IMR-90 (cell line): ENCODE measurements at regions not wholly inside any gene's neighbourhood (a gene's known extent, or its start where the extent isn't known, plus 50 kb on each side); places are given as distances from the start of the nearest gene placed in this dataset.

Experiments used
- ATAC-seq: fragments of 200-7000 bp; cut with Tn5 transposase; 2 replicates; pipeline ENCODE4 v1.9.1; 2020; ENCODE audit warnings: low read depth, mild to moderate bottlenecking, moderate library complexity
- BruUV-seq: library from RNA; stranded (reverse); fragments of 400-500 nt; replicated peaks from 2 replicates; lab custom pipeline; 2021; lab: Mats Ljungman, UMichigan
- CTCF ChIA-PET: fragments of 300-600 bp; formaldehyde crosslinking; extraction: SDS; loops from one replicate; lab custom pipeline; 2021; ENCODE audit warnings: antibody characterized with exemption; lab: Yijun Ruan, JAX
- POLR2A ChIA-PET: fragments of 300-600 bp; sonication (Branson Sonifier 250); formaldehyde crosslinking; loops from one replicate; lab custom pipeline; 2022; ENCODE audit warnings: antibody characterized with exemption; ENCODE audit not compliant: unreplicated experiment; lab: Charles Lee
- DNase-seq: peaks from one replicate; pipeline ENCODE4 v3.0.0; 2013
- H2AFZ ChIP-seq: replicated peaks from 2 replicates; pipeline ENCODE3; 2013; ENCODE audit warnings: low read length, mild to moderate bottlenecking; ENCODE audit not compliant: poor library complexity
- H2AK5ac ChIP-seq: 2 replicates; pipeline ENCODE4 v1.6.1; 2013; ENCODE audit warnings: low read depth, low read length, inconsistent platforms
- H2AK9ac ChIP-seq: replicated peaks from 2 replicates; pipeline ENCODE3; 2013; ENCODE audit warnings: mild to moderate bottlenecking, low read depth, low read length, moderate library complexity; ENCODE audit not compliant: poor library complexity
- H2BK120ac ChIP-seq: 2 replicates; pipeline ENCODE4 v1.6.1; 2013; ENCODE audit warnings: low read depth, low read length, inconsistent platforms
- H2BK15ac ChIP-seq: 3 replicates; pipeline ENCODE4 v1.6.1; 2013; ENCODE audit warnings: low read depth, low read length, inconsistent platforms
- H2BK20ac ChIP-seq: 2 replicates; pipeline ENCODE4 v1.6.1; 2013; ENCODE audit warnings: low read depth, mild to moderate bottlenecking, inconsistent platforms, low read length, moderate library complexity
- H2BK5ac ChIP-seq: 2 replicates; pipeline ENCODE4 v1.6.1; 2013; ENCODE audit warnings: mild to moderate bottlenecking, low read depth, low read length, inconsistent platforms; ENCODE audit not compliant: poor library complexity, severe bottlenecking
- H3K14ac ChIP-seq: replicated peaks from 2 replicates; pipeline ENCODE4 v1.6.1; 2013; ENCODE audit warnings: low read depth, low read length, inconsistent platforms
- H3K18ac ChIP-seq: 2 replicates; pipeline ENCODE4 v1.6.1; 2013; ENCODE audit warnings: low read depth, low read length, control low read depth
- H3K23ac ChIP-seq: 2 replicates; pipeline ENCODE4 v1.6.1; 2013; ENCODE audit warnings: low read depth, low read length, inconsistent platforms
- H3K27ac ChIP-seq: 2 replicates; pipeline ENCODE4 v1.5.1; 2013; ENCODE audit warnings: mild to moderate bottlenecking, control low read depth, low read length; ENCODE audit not compliant: insufficient read depth
- H3K27me3 ChIP-seq: 2 replicates; pipeline ENCODE4 v1.6.1; 2013; ENCODE audit warnings: low read length; ENCODE audit not compliant: control insufficient read depth, insufficient read depth
- H3K36me3 ChIP-seq: 2 replicates; pipeline ENCODE4 v1.6.1; 2013; ENCODE audit warnings: low read length, mixed read lengths; ENCODE audit not compliant: control insufficient read depth, insufficient read depth
- H3K4ac ChIP-seq: 2 replicates; pipeline ENCODE4 v1.6.1; 2013; ENCODE audit warnings: low read depth, low read length, inconsistent platforms
- H3K4me1 ChIP-seq: 2 replicates; pipeline ENCODE4 v1.6.1; 2013; ENCODE audit warnings: low read length, mixed read lengths; ENCODE audit not compliant: control insufficient read depth, insufficient read depth
- H3K4me2 ChIP-seq: 2 replicates; pipeline ENCODE4 v1.6.1; 2013; ENCODE audit warnings: low read depth, mild to moderate bottlenecking, control low read depth, low read length, moderate library complexity
- H3K4me3 ChIP-seq: 2 replicates; pipeline ENCODE4 v1.5.1; 2013; ENCODE audit warnings: low read depth, mild to moderate bottlenecking, control low read depth, low read length, moderate library complexity; ENCODE audit not compliant: insufficient read depth
- H3K56ac ChIP-seq: 2 replicates; pipeline ENCODE4 v1.6.1; 2013; ENCODE audit warnings: low read length, inconsistent platforms; ENCODE audit not compliant: insufficient read depth; ENCODE audit errors: extremely low read depth
- H3K79me1 ChIP-seq, 2 experiments: 2 replicates each; pipeline ENCODE4 v1.6.1; 2013; ENCODE audit warnings: low read length in 2 of 2, inconsistent platforms in 1 of 2, low read depth in 1 of 2
- H3K9ac ChIP-seq: 2 replicates; pipeline ENCODE4 v1.6.1; 2013; ENCODE audit warnings: low read depth, low read length, control low read depth
- H3K9me1 ChIP-seq: 2 replicates; pipeline ENCODE4 v1.6.1; 2013; ENCODE audit warnings: low read length, inconsistent platforms; ENCODE audit not compliant: insufficient read depth
- H3K9me3 ChIP-seq: 2 replicates; pipeline ENCODE4 v1.6.1; 2013; ENCODE audit warnings: low read length; ENCODE audit not compliant: control insufficient read depth, insufficient read depth
- H4K20me1 ChIP-seq: 2 replicates; pipeline ENCODE4 v1.6.1; 2013; ENCODE audit warnings: low read length, inconsistent platforms; ENCODE audit not compliant: insufficient read depth
- H4K5ac ChIP-seq: 2 replicates; pipeline ENCODE4 v1.6.1; 2013; ENCODE audit warnings: mild to moderate bottlenecking, low read depth, low read length, control low read depth
- H4K8ac ChIP-seq, 2 experiments: 2 replicates each; pipeline ENCODE4 v1.6.1; 2013; ENCODE audit warnings: low read depth in 2 of 2, low read length in 2 of 2, control low read depth in 1 of 2, inconsistent platforms in 1 of 2
- H4K91ac ChIP-seq: 2 replicates; pipeline ENCODE4 v1.6.1; 2013; ENCODE audit warnings: low read depth, low read length, inconsistent platforms; ENCODE audit not compliant: insufficient read depth
- BHLHE40 ChIP-seq: fragments of 150-350 bp; IDR thresholded peaks from 2 replicates; pipeline ENCODE4 v1.6.1; 2016; ENCODE audit warnings: mild to moderate bottlenecking, low read depth, low read length
- CEBPB ChIP-seq: IDR thresholded peaks from 2 replicates; pipeline ENCODE4 v1.6.1; 2012; ENCODE audit warnings: low read depth, low read length, improper control_type of control experiment
- CHD1 ChIP-seq: IDR thresholded peaks from 2 replicates; pipeline ENCODE4 v1.6.1; 2012; ENCODE audit warnings: low read depth, low read length, improper control_type of control experiment
- CTCF ChIP-seq: conservative IDR thresholded peaks from 2 replicates; pipeline ENCODE4 v1.5.1; 2012; ENCODE audit warnings: mild to moderate bottlenecking, low read depth, low read length, improper control_type of control experiment
- ELK1 ChIP-seq: fragments of 150-350 bp; IDR thresholded peaks from 2 replicates; pipeline ENCODE4 v1.6.1; 2016; ENCODE audit warnings: low read depth, mild to moderate bottlenecking, low read length, moderate library complexity, borderline replicate concordance
- FOS ChIP-seq: fragments of 150-350 bp; IDR thresholded peaks from 2 replicates; pipeline ENCODE4 v1.6.1; 2016; ENCODE audit warnings: low read depth, low read length
- MAFK ChIP-seq: IDR thresholded peaks from 2 replicates; pipeline ENCODE4 v1.6.1; 2012; ENCODE audit warnings: low read depth, low read length, improper control_type of control experiment
- MAZ ChIP-seq: IDR thresholded peaks from 2 replicates; pipeline ENCODE4 v1.6.1; 2012; ENCODE audit warnings: low read depth, mild to moderate bottlenecking, low read length, improper control_type of control experiment, moderate library complexity, borderline replicate concordance
- MXI1 ChIP-seq: IDR thresholded peaks from 2 replicates; pipeline ENCODE4 v1.6.1; 2012; ENCODE audit warnings: low read depth, mild to moderate bottlenecking, low read length, moderate library complexity, borderline replicate concordance
- NFE2L2 ChIP-seq: fragments of 150-350 bp; IDR thresholded peaks from 2 replicates; pipeline ENCODE4 v1.6.1; 2016; ENCODE audit warnings: low read depth, mild to moderate bottlenecking, low read length
- POLR2A ChIP-seq: IDR thresholded peaks from 2 replicates; pipeline ENCODE4 v1.6.1; 2012; ENCODE audit warnings: mild to moderate bottlenecking, low read depth, low read length
- RAD21 ChIP-seq: IDR thresholded peaks from 2 replicates; pipeline ENCODE4 v1.6.1; 2012; ENCODE audit warnings: low read length, improper control_type of control experiment
- RCOR1 ChIP-seq: IDR thresholded peaks from 2 replicates; pipeline ENCODE4 v1.6.1; 2012; ENCODE audit warnings: mild to moderate bottlenecking, low read length, improper control_type of control experiment; ENCODE audit not compliant: insufficient replicate concordance
- RFX5 ChIP-seq: IDR thresholded peaks from 2 replicates; pipeline ENCODE4 v1.8.0; 2012; ENCODE audit warnings: low read depth, mild to moderate bottlenecking, low read length, moderate library complexity
- SMC3 ChIP-seq: fragments of 150-350 bp; IDR thresholded peaks from 2 replicates; pipeline ENCODE4 v1.6.1; 2016; ENCODE audit warnings: low read depth, mild to moderate bottlenecking, antibody characterized with exemption, low read length, moderate library complexity
- USF2 ChIP-seq: fragments of 150-350 bp; IDR thresholded peaks from 2 replicates; pipeline ENCODE4 v1.6.1; 2017; ENCODE audit warnings: mild to moderate bottlenecking, antibody characterized with exemption, low read length, low read depth
- WGBS, 2 experiments: methylation state at CpG; one replicate each; pipeline versions ENCODE4 v1.1.5 to v1.1.7; 2013; ENCODE audit warnings: missing lambda C conversion rate in 2 of 2; ENCODE audit not compliant: insufficient read length in 1 of 2; ENCODE audit errors: extremely low coverage in 2 of 2; 5-methylcytosine and 5-hydroxymethylcytosine counted together
- dilution Hi-C: fragments of 300-500 bp; cut with HindIII; formaldehyde crosslinking; loops from one replicate; pipeline ENCODE4 v1.14.3; 2018; ENCODE audit warnings: low sequenced_read_pairs; ENCODE audit not compliant: unreplicated experiment
- in situ Hi-C: fragments of 300-500 bp; cut with MboI; formaldehyde crosslinking; loops from 3 replicates; pipeline ENCODE4 v1.14.3; 2019; ENCODE audit warnings: low sequenced_read_pairs, inconsistent platforms, mixed read lengths
- intact Hi-C: fragments of 100-400 bp; cut with micrococcal nuclease; formaldehyde crosslinking; loops from 2 replicates; pipeline ENCODE4 v1.10.0; 2022

- Histone ChIP-seq H3K4ac (no peak overlapping the region), H3K27ac (no peak overlapping the region), H3K9me1 (no peaks in the 10 kb centered on the region), H2BK120ac (no peak overlapping the region), H3K27me3 (no peaks in the 10 kb centered on the region), H4K5ac (no peak overlapping the region), H3K9me3 (peaks cover 9% of the 10 kb centered on the region), H4K91ac (no peak overlapping the region), H3K4me1 (no peaks in the 10 kb centered on the region), H2BK5ac (no peak overlapping the region), H2AK9ac (no peak overlapping the region), H3K4me3 (no peak overlapping the region), H4K8ac (no peak overlapping the region), H4K20me1 (no peaks in the 10 kb centered on the region), H2BK15ac (no peak overlapping the region), H3K9ac (no peak overlapping the region), H3K14ac (no peak overlapping the region), H2AFZ (no peak overlapping the region), H2AK5ac (no peak overlapping the region), H3K18ac (no peak overlapping the region), H3K56ac (no peak overlapping the region), H3K36me3 (no peaks in the 10 kb centered on the region), H3K23ac (no peak overlapping the region), H3K4me2 (no peak overlapping the region), H2BK20ac (no peak overlapping the region), H3K79me1 (no peaks in the 10 kb centered on the region)
- CTCF ChIA-PET: no interaction called here
- POLR2A ChIA-PET: no interaction called here
- in situ Hi-C loops: no loop called here
- TF ChIP-seq RCOR1: no peak
- TF ChIP-seq RAD21: no peak
- no peak for TF ChIP-seq MAZ
- TF ChIP-seq RFX5: no peak
- TF ChIP-seq SMC3: no peak
- no peak for TF ChIP-seq NFE2L2
- TF ChIP-seq BHLHE40: no peak
- no peak for TF ChIP-seq MXI1
- no peak for TF ChIP-seq ELK1
- no peak for TF ChIP-seq CEBPB
- TF ChIP-seq FOS: no peak
- no peak for TF ChIP-seq CHD1
- no peak for TF ChIP-seq USF2
- no peak for TF ChIP-seq CTCF
- no peak for TF ChIP-seq POLR2A
- TF ChIP-seq MAFK: no peak
- ATAC-seq (no peak), DNase-seq (no peak)
- whole genome bisulfite sequencing, 2 experiments: no CpG with 5 or more reads among the region's 3 CpGs
- dilution Hi-C loops: no loop called here
- BruUV-seq: no TSS peak
- intact Hi-C loops: no loop called here
Observed at GRCh38 chr3:181534781-181535221, 176.9 kb upstream of the SOX2 start.
